ENCODE measurements at regions not wholly inside any gene's neighbourhood (a gene's known extent, or its start where the extent isn't known, plus 50 kb on each side); places are given as distances from the start of the nearest gene placed in this dataset.

DNA sequence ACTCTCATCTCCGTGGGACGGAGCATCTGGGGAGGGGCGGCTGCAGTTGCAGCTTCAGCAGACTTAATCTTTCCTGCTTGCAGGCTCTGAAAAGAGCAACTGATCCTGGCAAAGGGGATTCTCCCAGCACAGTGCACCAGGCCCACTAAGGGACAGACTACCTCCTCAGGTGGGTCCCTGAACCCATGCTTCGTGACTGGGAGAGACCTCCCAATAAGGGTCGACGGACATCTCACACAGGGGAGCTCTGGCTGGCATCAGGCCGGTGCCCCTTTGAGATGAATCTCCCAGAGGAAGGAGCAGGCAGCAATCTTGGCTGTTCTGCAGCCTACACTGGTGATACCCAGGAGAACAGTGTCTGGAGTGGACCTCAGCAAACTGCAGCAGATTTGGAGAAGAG, 303.3 kb upstream of the FGF16 start:
- intact Hi-C loops (cut with DNase I; ENCODE audit: low total_unique reads), result no loop called here
- Histone ChIP-seq H3K4me1 (no peaks in the 10 kb centered on the region), H3K27ac (no peak overlapping the region), H3K4me3 (no peak overlapping the region), H3K36me3 (no peaks in the 10 kb centered on the region), H3K27me3 (peaks cover 0 to 11% of the 10 kb centered on the region in 2 donors), H3K9me3 (peaks cover 0 to 15% of the 10 kb centered on the region in 2 donors)
- no peak for DNase-seq (ENCODE audit: low spot score in 2 of 2)
- no peak for TF ChIP-seq POLR2AphosphoS5 (IDR thresholded peaks at IDR 0.05)
- TF ChIP-seq POLR2A (IDR thresholded peaks at IDR 0.05), result no peak
- TF ChIP-seq, protein P1, sequence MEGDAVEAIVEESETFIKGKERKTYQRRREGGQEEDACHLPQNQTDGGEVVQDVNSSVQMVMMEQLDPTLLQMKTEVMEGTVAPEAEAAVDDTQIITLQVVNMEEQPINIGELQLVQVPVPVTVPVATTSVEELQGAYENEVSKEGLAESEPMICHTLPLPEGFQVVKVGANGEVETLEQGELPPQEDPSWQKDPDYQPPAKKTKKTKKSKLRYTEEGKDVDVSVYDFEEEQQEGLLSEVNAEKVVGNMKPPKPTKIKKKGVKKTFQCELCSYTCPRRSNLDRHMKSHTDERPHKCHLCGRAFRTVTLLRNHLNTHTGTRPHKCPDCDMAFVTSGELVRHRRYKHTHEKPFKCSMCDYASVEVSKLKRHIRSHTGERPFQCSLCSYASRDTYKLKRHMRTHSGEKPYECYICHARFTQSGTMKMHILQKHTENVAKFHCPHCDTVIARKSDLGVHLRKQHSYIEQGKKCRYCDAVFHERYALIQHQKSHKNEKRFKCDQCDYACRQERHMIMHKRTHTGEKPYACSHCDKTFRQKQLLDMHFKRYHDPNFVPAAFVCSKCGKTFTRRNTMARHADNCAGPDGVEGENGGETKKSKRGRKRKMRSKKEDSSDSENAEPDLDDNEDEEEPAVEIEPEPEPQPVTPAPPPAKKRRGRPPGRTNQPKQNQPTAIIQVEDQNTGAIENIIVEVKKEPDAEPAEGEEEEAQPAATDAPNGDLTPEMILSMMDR (IDR thresholded peaks at IDR 0.05), result no peak

GRCh38 chrX:77160301-77160700, 286.9 kb upstream of the FGF16 start:
- Histone ChIP-seq H3K27ac (no peak overlapping the region), H3K4me1 (no peaks in the 10 kb centered on the region), H3K36me3 (no peaks in the 10 kb centered on the region), H3K27me3 (peaks cover 0 to 8% of the 10 kb centered on the region in 2 donors), H3K9me3 (peaks cover 4 to 53% of the 10 kb centered on the region in 2 donors), H3K4me3 (no peak overlapping the region)
- TF ChIP-seq POLR2AphosphoS5 (IDR thresholded peaks at IDR 0.05) (no peak), POLR2A (IDR thresholded peaks at IDR 0.05) (no peak)
- TF ChIP-seq, protein P1 (IDR thresholded peaks at IDR 0.05), result no peak
- DNase-seq (ENCODE audit: low spot score in 2 of 2), result no peak
- intact Hi-C loops (cut with DNase I; ENCODE audit: low total_unique reads), result no loop called here

DNA sequence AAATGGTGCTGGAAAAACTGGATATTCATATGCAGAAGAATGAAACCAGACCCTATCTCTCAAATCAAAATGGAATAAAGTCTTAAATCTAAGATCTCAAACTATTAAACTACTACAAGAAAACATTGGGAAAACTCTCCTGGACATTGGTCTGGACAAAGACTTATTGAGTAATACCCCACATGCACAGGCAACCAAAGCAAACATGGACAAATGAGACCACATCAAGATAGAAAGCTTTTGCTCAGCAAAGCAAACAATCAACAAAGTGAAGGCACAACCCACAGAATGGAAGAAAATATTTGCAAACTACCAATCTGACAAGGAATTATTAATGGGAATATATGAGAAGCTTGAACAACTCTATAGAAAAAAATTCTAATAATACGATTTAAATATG, 284.4 kb upstream of the FGF16 start:
- Histone ChIP-seq H3K9me3 (peaks cover 4 to 46% of the 10 kb centered on the region in 2 donors), H3K27me3 (peaks cover 0 to 4% of the 10 kb centered on the region in 2 donors), H3K4me3 (no peak overlapping the region), H3K27ac (no peak overlapping the region), H3K36me3 (no peaks in the 10 kb centered on the region), H3K4me1 (no peaks in the 10 kb centered on the region)
- intact Hi-C loops (cut with DNase I; ENCODE audit: low total_unique reads), result no loop called here
- no peak for DNase-seq (ENCODE audit: low spot score in 2 of 2)
- TF ChIP-seq, protein P1 (IDR thresholded peaks at IDR 0.05), result no peak
- no peak for TF ChIP-seq POLR2AphosphoS5 (IDR thresholded peaks at IDR 0.05)
- TF ChIP-seq POLR2A (IDR thresholded peaks at IDR 0.05), result no peak

- H3K27ac ChIP-seq, result no peak overlapping the region
- peaks cover 0 to 5% of the 10 kb centered on the region in 2 donors for H3K27me3 ChIP-seq
- H3K4me1 ChIP-seq, result no peaks in the 10 kb centered on the region
- DNase-seq (ENCODE audit: low spot score in 2 of 2), result no peak
- TF ChIP-seq, protein P1 (IDR thresholded peaks at IDR 0.05), result no peak
- TF ChIP-seq POLR2A (IDR thresholded peaks at IDR 0.05) (no peak), POLR2AphosphoS5 (IDR thresholded peaks at IDR 0.05) (no peak)
- H3K9me3 ChIP-seq, result peaks cover 0 to 7% of the 10 kb centered on the region in 2 donors
- no peaks in the 10 kb centered on the region for H3K36me3 ChIP-seq
- intact Hi-C loops (cut with DNase I; ENCODE audit: low total_unique reads), result no loop called here
- H3K4me3 ChIP-seq, result no peak overlapping the region
These were observed 279.2 kb upstream of the FGF16 start for GRCh38 chrX:77167993-77168392.

DNA sequence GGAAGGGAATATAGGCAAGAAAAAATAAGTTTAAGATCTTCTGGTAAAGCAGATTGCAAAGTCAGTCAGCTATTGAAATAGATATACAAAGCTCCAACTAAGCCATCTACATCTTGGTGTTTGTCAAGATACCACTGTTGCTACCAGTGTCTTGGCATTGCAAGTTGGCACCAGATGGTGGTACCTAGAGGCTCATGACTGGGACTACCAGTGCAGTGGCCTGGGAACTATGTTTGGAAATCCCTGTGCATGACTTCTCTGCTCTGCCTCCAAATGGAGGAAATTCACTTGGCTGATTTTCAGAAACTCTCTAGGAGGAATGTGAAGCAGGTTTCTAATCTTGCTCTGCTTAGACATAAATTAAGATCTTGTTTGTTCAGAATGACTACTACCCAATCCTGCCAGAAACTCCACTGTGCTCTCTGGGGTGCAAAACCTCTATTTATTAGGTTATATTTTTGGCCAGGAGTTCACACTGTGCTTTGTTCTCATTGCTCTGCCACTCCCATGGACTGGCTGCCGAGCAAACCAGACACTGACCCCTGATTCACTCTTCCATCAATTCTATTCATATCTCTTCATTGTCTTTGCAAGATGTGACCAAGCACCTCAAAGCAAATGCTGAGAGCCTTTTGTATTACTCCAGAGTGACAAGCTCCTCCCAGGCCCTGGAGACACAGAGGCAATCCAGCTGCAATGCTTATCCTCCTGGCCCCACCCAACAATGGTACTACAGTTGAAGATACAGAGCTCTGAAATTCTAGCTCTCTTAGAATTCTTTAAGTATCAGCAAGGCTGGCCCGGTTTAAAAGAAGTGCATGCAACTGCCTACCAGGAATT, 272.3 kb upstream of the FGF16 start:
- intact Hi-C loops (cut with DNase I; ENCODE audit: low total_unique reads), result no loop called here
- no peak overlapping the region for H3K27ac ChIP-seq
- H3K9me3 ChIP-seq, result peaks cover 0 to 12% of the 10 kb centered on the region in 2 donors
- TF ChIP-seq POLR2AphosphoS5 (IDR thresholded peaks at IDR 0.05) (no peak), POLR2A (IDR thresholded peaks at IDR 0.05) (no peak)
- TF ChIP-seq, protein P1 (IDR thresholded peaks at IDR 0.05), result no peak
- H3K4me3 ChIP-seq, result no peak overlapping the region
- H3K27me3 ChIP-seq, result no peaks in the 10 kb centered on the region
- no peaks in the 10 kb centered on the region for H3K4me1 ChIP-seq
- H3K36me3 ChIP-seq, result no peaks in the 10 kb centered on the region
- DNase-seq (ENCODE audit: low spot score in 2 of 2), result no peak

Data from breast epithelium (tissue), 4 donors.